ENCODE measurements at regions not wholly inside any gene's neighbourhood (a gene's known extent, or its start where the extent isn't known, plus 50 kb on each side); places are given as distances from the start of the nearest gene placed in this dataset.

DNA sequence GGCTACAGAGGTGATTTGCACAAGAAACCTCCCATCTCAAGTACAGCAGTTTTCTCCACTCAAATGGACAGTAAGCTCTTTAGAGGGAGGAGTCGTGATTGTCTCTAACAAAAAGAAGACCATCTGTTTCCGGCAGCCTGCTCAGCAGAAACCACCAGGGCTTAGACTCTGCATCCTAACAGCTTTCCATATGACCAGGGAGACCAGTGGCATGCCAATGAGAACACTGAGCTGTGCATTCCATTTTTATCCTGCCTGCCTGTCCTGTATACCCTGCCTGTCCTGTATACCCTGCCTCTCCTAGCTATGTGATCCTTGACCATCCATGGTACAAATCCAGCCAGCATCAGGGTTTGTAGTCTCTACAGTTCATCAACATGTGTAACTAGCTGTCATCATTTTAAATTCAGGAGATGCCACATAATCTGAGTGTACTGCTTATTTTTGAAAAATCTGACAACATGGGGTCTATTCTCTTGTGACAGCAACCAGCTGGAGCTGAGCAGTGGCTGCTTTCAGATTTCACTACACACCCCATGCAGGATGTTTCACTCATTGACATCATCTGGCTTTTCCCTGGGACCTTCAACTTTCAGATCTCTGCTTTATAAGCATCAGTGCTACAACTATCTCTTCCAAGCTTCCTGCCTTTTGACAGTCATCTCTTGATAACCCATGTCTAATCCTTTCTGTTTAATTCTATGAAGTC is 50.5 kb upstream of the POU2AF2 start:
- H3K4me3 ChIP-seq (ENCODE audit: low read depth in 1 of 3, low read length in 3 of 3) = no peak overlapping the region
- no peaks in the 10 kb centered on the region for H3K4me1 ChIP-seq (ENCODE audit: control insufficient read depth in 4 of 4, insufficient read depth in 4 of 4, low read length in 3 of 4)
- H3K9ac ChIP-seq (ENCODE audit: low read depth in 1 of 2, low read length in 2 of 2) = no peak overlapping the region
- H3K9me3 ChIP-seq (ENCODE audit: control insufficient read depth in 4 of 4, low read length in 3 of 4) = no peaks in the 10 kb centered on the region
- no peak for TF ChIP-seq EGR1 (IDR thresholded peaks at IDR 0.05; ENCODE audit: low read depth in 2 of 2)
- TF ChIP-seq FOXA2 (IDR thresholded peaks at IDR 0.05) = no peak
- TF ChIP-seq MAX (IDR thresholded peaks at IDR 0.05) = no peak
- TF ChIP-seq, protein P1, sequence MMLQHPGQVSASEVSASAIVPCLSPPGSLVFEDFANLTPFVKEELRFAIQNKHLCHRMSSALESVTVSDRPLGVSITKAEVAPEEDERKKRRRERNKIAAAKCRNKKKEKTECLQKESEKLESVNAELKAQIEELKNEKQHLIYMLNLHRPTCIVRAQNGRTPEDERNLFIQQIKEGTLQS (IDR thresholded peaks at IDR 0.05) = no peak
- TF ChIP-seq FOXA1 (IDR thresholded peaks at IDR 0.05) = no peak
- no peak for TF ChIP-seq HNF4G (IDR thresholded peaks at IDR 0.05)
- TF ChIP-seq CTCF (IDR thresholded peaks at IDR 0.05; ENCODE audit: low read depth, low read length, missing input control) = no peak
- TF ChIP-seq NR2F2 (IDR thresholded peaks at IDR 0.05) = no peak
- TF ChIP-seq RAD21 (IDR thresholded peaks at IDR 0.05) = no peak
- no peak for TF ChIP-seq HNF4A (conservative IDR thresholded peaks at IDR 0.05)
- TF ChIP-seq SP1 (IDR thresholded peaks at IDR 0.05) = no peak
- TF ChIP-seq, protein P2, sequence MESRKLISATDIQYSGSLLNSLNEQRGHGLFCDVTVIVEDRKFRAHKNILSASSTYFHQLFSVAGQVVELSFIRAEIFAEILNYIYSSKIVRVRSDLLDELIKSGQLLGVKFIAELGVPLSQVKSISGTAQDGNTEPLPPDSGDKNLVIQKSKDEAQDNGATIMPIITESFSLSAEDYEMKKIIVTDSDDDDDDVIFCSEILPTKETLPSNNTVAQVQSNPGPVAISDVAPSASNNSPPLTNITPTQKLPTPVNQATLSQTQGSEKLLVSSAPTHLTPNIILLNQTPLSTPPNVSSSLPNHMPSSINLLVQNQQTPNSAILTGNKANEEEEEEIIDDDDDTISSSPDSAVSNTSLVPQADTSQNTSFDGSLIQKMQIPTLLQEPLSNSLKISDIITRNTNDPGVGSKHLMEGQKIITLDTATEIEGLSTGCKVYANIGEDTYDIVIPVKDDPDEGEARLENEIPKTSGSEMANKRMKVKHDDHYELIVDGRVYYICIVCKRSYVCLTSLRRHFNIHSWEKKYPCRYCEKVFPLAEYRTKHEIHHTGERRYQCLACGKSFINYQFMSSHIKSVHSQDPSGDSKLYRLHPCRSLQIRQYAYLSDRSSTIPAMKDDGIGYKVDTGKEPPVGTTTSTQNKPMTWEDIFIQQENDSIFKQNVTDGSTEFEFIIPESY (IDR thresholded peaks at IDR 0.05) = no peak
- TF ChIP-seq YY1 (IDR thresholded peaks at IDR 0.05) = no peak
- no peak for TF ChIP-seq GABPA (IDR thresholded peaks at IDR 0.05 in 1 of 2, conservative IDR thresholded peaks at IDR 0.05 in 1 of 2)
- TF ChIP-seq, protein P3, sequence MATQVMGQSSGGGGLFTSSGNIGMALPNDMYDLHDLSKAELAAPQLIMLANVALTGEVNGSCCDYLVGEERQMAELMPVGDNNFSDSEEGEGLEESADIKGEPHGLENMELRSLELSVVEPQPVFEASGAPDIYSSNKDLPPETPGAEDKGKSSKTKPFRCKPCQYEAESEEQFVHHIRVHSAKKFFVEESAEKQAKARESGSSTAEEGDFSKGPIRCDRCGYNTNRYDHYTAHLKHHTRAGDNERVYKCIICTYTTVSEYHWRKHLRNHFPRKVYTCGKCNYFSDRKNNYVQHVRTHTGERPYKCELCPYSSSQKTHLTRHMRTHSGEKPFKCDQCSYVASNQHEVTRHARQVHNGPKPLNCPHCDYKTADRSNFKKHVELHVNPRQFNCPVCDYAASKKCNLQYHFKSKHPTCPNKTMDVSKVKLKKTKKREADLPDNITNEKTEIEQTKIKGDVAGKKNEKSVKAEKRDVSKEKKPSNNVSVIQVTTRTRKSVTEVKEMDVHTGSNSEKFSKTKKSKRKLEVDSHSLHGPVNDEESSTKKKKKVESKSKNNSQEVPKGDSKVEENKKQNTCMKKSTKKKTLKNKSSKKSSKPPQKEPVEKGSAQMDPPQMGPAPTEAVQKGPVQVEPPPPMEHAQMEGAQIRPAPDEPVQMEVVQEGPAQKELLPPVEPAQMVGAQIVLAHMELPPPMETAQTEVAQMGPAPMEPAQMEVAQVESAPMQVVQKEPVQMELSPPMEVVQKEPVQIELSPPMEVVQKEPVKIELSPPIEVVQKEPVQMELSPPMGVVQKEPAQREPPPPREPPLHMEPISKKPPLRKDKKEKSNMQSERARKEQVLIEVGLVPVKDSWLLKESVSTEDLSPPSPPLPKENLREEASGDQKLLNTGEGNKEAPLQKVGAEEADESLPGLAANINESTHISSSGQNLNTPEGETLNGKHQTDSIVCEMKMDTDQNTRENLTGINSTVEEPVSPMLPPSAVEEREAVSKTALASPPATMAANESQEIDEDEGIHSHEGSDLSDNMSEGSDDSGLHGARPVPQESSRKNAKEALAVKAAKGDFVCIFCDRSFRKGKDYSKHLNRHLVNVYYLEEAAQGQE (IDR thresholded peaks at IDR 0.05) = no peak
- no peak for TF ChIP-seq RXRA (IDR thresholded peaks at IDR 0.05)
- WGBS = 84% methylated on average over 2 of the region's 2 CpGs
- no peak for DNase-seq (ENCODE audit: low spot score)
- H3K36me3 ChIP-seq (ENCODE audit: control insufficient read depth in 4 of 4, insufficient read depth in 3 of 4, low read depth in 1 of 4, low read length in 3 of 4) = no peaks in the 10 kb centered on the region
- no peak overlapping the region for H3K27ac ChIP-seq (ENCODE audit: low read depth in 1 of 2, low read length in 2 of 2)
- H3K27me3 ChIP-seq (ENCODE audit: control insufficient read depth in 4 of 4, insufficient read depth in 4 of 4, low read length in 3 of 4) = no peaks in the 10 kb centered on the region
